AG20443 (cell line): ENCODE measurements at regions not wholly inside any gene's neighbourhood (a gene's known extent, or its start where the extent isn't known, plus 50 kb on each side); places are given as distances from the start of the nearest gene placed in this dataset.
A peak's percentile ranks its signal among the peaks of the same experiment; 100 is the strongest.
"Not testable (repeated sequence)": the region's sequence is repeated elsewhere in the genome, so short reads cannot be mapped to it uniquely, and the experiment has no call there.

Experiments
- DNase-seq: peaks from one replicate; pipeline ENCODE4 v3.0.0; 2012; ENCODE audit warnings: low spot score, mixed read lengths

- DNase-seq, result peak; percentile 96
These were observed 270.7 kb downstream of the ZNF33B start for GRCh38 chr10:42367532-42368230.

GRCh38 chr10:42351745-42352144 lies 286.6 kb downstream of the ZNF33B start:
- DNase-seq, result no peak

GRCh38 chr10:42336593-42337337 lies 301.6 kb downstream of the ZNF33B start:
- DNase-seq, result not testable (repeated sequence)

- DNase-seq, result not testable (repeated sequence)
These were observed 302.6 kb downstream of the ZNF33B start for GRCh38 chr10:42335653-42336296.

- no peak for DNase-seq
These were observed 334.0 kb downstream of the ZNF33B start for GRCh38 chr10:42304341-42304740.

- DNase-seq, result not testable (repeated sequence)
These were observed 356.5 kb downstream of the ZNF33B start for GRCh38 chr10:42281896-42282295.

GRCh38 chr10:42269788-42270187 lies 368.6 kb downstream of the ZNF33B start:
- DNase-seq, result not testable (repeated sequence)

- not testable (repeated sequence) for DNase-seq
These were observed 375.1 kb downstream of the ZNF33B start for GRCh38 chr10:42263259-42263658.

- not testable (repeated sequence) for DNase-seq
These were observed 395.4 kb downstream of the ZNF33B start for GRCh38 chr10:42243002-42243401.

- DNase-seq, result no peak
These were observed 396.1 kb downstream of the ZNF33B start for GRCh38 chr10:42242135-42242805.

GRCh38 chr10:42236401-42236800 lies 402.0 kb downstream of the ZNF33B start:
- not testable (repeated sequence) for DNase-seq

- DNase-seq, result not testable (repeated sequence)
These were observed 402.6 kb downstream of the ZNF33B start for GRCh38 chr10:42235736-42236135.

GRCh38 chr10:42235241-42235640 lies 403.1 kb downstream of the ZNF33B start:
- DNase-seq, result not testable (repeated sequence)

- DNase-seq, result not testable (repeated sequence)
These were observed 403.9 kb downstream of the ZNF33B start for GRCh38 chr10:42234506-42234905.

- DNase-seq, result not testable (repeated sequence)
These were observed 404.7 kb downstream of the ZNF33B start for GRCh38 chr10:42233461-42234206.

- not testable (repeated sequence) for DNase-seq
These were observed 405.4 kb downstream of the ZNF33B start for GRCh38 chr10:42232955-42233354.

- DNase-seq, result not testable (repeated sequence)
These were observed 407.6 kb downstream of the ZNF33B start for GRCh38 chr10:42230812-42231211.

- not testable (repeated sequence) for DNase-seq
These were observed 408.3 kb downstream of the ZNF33B start for GRCh38 chr10:42230115-42230514.

- DNase-seq, result not testable (repeated sequence)
These were observed 410.5 kb downstream of the ZNF33B start for GRCh38 chr10:42227859-42228258.

GRCh38 chr10:42193588-42193987 lies 444.8 kb downstream of the ZNF33B start:
- DNase-seq, result not testable (repeated sequence)

GRCh38 chr10:42192450-42192849 lies 445.9 kb downstream of the ZNF33B start:
- DNase-seq, result not testable (repeated sequence)
